ENCODE measurements at regions not wholly inside any gene's neighbourhood (a gene's known extent, or its start where the extent isn't known, plus 50 kb on each side); places are given as distances from the start of the nearest gene placed in this dataset.

DNA sequence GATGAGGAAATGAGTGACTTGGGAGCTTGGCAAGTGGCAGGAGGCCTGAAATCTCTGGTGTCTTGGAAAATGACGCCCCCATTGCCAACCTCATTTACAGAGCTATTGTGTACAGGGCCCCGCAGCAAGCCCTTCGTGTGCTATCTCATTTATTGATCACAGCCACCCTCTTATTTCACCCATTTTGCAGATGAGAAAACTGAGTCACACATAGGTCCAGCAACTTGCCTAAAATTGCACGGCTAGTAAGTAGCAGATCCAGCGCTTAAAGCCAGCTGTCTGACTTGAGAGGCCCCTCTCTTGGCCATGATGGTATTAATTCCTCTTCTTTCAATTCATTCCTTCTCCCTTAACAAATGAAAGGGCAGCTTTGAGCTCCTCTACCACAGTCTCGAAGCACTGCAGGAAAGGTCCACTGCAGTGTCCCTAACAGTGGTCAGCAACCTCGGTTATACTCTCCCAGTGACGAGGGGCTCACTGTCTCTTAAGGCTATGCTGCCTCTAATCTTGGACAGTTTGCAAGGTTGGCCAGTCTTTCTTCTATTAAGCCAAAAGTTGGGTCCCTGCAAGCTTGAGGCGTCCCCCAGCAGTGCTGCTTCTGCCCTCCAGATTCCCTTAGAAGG, 162.2 kb downstream of the COPRS start:
- TF ChIP-seq, protein P1, sequence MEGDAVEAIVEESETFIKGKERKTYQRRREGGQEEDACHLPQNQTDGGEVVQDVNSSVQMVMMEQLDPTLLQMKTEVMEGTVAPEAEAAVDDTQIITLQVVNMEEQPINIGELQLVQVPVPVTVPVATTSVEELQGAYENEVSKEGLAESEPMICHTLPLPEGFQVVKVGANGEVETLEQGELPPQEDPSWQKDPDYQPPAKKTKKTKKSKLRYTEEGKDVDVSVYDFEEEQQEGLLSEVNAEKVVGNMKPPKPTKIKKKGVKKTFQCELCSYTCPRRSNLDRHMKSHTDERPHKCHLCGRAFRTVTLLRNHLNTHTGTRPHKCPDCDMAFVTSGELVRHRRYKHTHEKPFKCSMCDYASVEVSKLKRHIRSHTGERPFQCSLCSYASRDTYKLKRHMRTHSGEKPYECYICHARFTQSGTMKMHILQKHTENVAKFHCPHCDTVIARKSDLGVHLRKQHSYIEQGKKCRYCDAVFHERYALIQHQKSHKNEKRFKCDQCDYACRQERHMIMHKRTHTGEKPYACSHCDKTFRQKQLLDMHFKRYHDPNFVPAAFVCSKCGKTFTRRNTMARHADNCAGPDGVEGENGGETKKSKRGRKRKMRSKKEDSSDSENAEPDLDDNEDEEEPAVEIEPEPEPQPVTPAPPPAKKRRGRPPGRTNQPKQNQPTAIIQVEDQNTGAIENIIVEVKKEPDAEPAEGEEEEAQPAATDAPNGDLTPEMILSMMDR (conservative IDR thresholded peaks at IDR 0.05; ENCODE audit: low read length) = no peak
- no peak for TF ChIP-seq EZH2phosphoT487 (IDR thresholded peaks at IDR 0.05; ENCODE audit: borderline replicate concordance, low read depth, low read length)
